GM20000 (cell line): ENCODE measurements at regions not wholly inside any gene's neighbourhood (a gene's known extent, or its start where the extent isn't known, plus 50 kb on each side); places are given as distances from the start of the nearest gene placed in this dataset.

Experiments
- DNase-seq: peaks from one replicate; pipeline ENCODE4 v3.0.0; 2012; ENCODE audit warnings: low spot score
- CTCF ChIP-seq: IDR thresholded peaks from 2 replicates; pipeline ENCODE4 v1.5.1; 2012; ENCODE audit warnings: mild to moderate bottlenecking, control low read depth; ENCODE audit errors: extremely low read depth, missing control alignments

GRCh38 chr12:25025260-25025659, 76.4 kb upstream of the BCAT1 start:
- no peak for TF ChIP-seq CTCF
- no peak for DNase-seq

GRCh38 chr12:25023808-25024207, 74.9 kb upstream of the BCAT1 start:
- DNase-seq: no peak
- TF ChIP-seq CTCF: no peak

GRCh38 chr12:25020621-25021243, 71.8 kb upstream of the BCAT1 start:
- no peak for TF ChIP-seq CTCF
- peak; percentile 54 for DNase-seq

GRCh38 chr12:25018146-25018545, 69.2 kb upstream of the BCAT1 start:
- TF ChIP-seq CTCF: no peak
- DNase-seq: no peak

GRCh38 chr12:25017336-25017735, 68.4 kb upstream of the BCAT1 start:
- TF ChIP-seq CTCF: no peak
- DNase-seq: no peak

- TF ChIP-seq CTCF: no peak
- no peak for DNase-seq
These were observed 66.1 kb upstream of the BCAT1 start for GRCh38 chr12:25014961-25015360.

GRCh38 chr12:25013061-25013460, 64.2 kb upstream of the BCAT1 start:
- DNase-seq: no peak
- TF ChIP-seq CTCF: no peak
